ENCODE measurements at regions not wholly inside any gene's neighbourhood (a gene's known extent, or its start where the extent isn't known, plus 50 kb on each side); places are given as distances from the start of the nearest gene placed in this dataset.

DNA sequence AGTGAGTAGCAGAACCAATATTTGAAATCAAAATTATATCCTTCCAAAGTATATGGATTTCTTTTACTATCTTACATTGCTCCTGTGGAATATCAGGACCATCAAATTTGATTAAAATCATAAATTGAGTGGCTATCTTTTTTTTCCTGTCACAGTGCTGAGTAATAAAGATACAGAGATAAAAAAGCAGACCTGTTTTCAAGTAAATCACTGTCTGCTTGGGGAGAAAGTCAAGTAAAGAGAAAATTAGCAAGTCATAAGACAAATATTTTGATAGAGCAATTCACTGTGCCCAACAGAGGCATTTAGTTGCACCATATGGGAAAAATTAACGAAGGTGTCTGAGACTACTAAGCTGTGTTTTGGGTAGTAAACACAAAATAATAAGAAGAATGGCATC is 933.7 kb downstream of the NTRK3 start:
- no peaks in the 10 kb centered on the region for H3K36me3 ChIP-seq (ENCODE audit: insufficient read depth, low read length)
- H3K4me3 ChIP-seq (ENCODE audit: low read length) = no peak overlapping the region
- H3K27ac ChIP-seq (ENCODE audit: low read length) = no peak overlapping the region
- H3K4me2 ChIP-seq (ENCODE audit: low read length) = no peak overlapping the region
- H3K79me2 ChIP-seq (replicated peaks; ENCODE audit: insufficient read depth, low read length) = no peaks in the 10 kb centered on the region
- no peak overlapping the region for H3K9ac ChIP-seq (ENCODE audit: low read length)
- no peaks in the 10 kb centered on the region for H3K27me3 ChIP-seq (ENCODE audit: insufficient read depth, low read depth, low read length)
- no peak overlapping the region for H2AFZ ChIP-seq (ENCODE audit: low read depth, low read length)
- TF ChIP-seq TAF1 (IDR thresholded peaks at IDR 0.05; ENCODE audit: low read depth) (no peak), POLR2AphosphoS5 (IDR thresholded peaks at IDR 0.05) (no peak), EZH2 (IDR thresholded peaks at IDR 0.05; ENCODE audit: borderline replicate concordance, insufficient read depth, low read length, poor library complexity, severe bottlenecking) (no peak), MXI1 (conservative IDR thresholded peaks at IDR 0.05; ENCODE audit: poor library complexity, severe bottlenecking) (no peak), SMC3 (conservative IDR thresholded peaks at IDR 0.05; ENCODE audit: poor library complexity) (no peak), RAD21 (conservative IDR thresholded peaks at IDR 0.05) (no peak), EP300 (conservative IDR thresholded peaks at IDR 0.05; ENCODE audit: poor library complexity, severe bottlenecking) (no peak)
- TF ChIP-seq, protein P1, sequence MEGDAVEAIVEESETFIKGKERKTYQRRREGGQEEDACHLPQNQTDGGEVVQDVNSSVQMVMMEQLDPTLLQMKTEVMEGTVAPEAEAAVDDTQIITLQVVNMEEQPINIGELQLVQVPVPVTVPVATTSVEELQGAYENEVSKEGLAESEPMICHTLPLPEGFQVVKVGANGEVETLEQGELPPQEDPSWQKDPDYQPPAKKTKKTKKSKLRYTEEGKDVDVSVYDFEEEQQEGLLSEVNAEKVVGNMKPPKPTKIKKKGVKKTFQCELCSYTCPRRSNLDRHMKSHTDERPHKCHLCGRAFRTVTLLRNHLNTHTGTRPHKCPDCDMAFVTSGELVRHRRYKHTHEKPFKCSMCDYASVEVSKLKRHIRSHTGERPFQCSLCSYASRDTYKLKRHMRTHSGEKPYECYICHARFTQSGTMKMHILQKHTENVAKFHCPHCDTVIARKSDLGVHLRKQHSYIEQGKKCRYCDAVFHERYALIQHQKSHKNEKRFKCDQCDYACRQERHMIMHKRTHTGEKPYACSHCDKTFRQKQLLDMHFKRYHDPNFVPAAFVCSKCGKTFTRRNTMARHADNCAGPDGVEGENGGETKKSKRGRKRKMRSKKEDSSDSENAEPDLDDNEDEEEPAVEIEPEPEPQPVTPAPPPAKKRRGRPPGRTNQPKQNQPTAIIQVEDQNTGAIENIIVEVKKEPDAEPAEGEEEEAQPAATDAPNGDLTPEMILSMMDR (IDR thresholded peaks at IDR 0.05; ENCODE audit: poor library complexity, severe bottlenecking) = no peak
- TF ChIP-seq, protein P2, sequence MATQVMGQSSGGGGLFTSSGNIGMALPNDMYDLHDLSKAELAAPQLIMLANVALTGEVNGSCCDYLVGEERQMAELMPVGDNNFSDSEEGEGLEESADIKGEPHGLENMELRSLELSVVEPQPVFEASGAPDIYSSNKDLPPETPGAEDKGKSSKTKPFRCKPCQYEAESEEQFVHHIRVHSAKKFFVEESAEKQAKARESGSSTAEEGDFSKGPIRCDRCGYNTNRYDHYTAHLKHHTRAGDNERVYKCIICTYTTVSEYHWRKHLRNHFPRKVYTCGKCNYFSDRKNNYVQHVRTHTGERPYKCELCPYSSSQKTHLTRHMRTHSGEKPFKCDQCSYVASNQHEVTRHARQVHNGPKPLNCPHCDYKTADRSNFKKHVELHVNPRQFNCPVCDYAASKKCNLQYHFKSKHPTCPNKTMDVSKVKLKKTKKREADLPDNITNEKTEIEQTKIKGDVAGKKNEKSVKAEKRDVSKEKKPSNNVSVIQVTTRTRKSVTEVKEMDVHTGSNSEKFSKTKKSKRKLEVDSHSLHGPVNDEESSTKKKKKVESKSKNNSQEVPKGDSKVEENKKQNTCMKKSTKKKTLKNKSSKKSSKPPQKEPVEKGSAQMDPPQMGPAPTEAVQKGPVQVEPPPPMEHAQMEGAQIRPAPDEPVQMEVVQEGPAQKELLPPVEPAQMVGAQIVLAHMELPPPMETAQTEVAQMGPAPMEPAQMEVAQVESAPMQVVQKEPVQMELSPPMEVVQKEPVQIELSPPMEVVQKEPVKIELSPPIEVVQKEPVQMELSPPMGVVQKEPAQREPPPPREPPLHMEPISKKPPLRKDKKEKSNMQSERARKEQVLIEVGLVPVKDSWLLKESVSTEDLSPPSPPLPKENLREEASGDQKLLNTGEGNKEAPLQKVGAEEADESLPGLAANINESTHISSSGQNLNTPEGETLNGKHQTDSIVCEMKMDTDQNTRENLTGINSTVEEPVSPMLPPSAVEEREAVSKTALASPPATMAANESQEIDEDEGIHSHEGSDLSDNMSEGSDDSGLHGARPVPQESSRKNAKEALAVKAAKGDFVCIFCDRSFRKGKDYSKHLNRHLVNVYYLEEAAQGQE (IDR thresholded peaks at IDR 0.05; ENCODE audit: borderline replicate concordance) = no peak
- no peaks in the 10 kb centered on the region for H3K9me3 ChIP-seq (ENCODE audit: low read length)
- no peaks in the 10 kb centered on the region for H4K20me1 ChIP-seq (ENCODE audit: insufficient read depth)
- H3F3A ChIP-seq (ENCODE audit: insufficient read depth, low read length, poor library complexity, severe bottlenecking) = no peaks in the 10 kb centered on the region
- no peaks in the 10 kb centered on the region for H3K9me2 ChIP-seq (ENCODE audit: insufficient read depth, low read length)

DNA sequence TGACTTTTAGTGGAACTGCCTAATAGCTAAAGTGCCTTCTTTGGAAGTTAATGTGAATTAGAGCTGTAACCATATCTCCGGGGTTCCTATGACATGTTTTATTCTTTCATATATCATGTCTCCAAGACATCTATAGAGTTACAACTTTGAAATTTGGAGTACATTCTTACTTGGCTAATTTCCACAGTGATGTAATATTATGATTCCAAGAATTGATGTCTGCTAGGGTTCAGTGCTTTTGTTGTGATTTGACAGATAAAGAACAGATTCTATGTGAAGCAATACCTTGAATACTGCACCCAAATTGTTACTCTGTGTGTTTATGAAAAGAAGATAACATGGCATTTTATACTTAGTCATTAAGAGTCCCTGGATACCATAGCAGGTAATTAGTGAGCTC is 934.3 kb downstream of the NTRK3 start:
- no peaks in the 10 kb centered on the region for H4K20me1 ChIP-seq (ENCODE audit: insufficient read depth)
- TF ChIP-seq EZH2 (IDR thresholded peaks at IDR 0.05; ENCODE audit: borderline replicate concordance, insufficient read depth, low read length, poor library complexity, severe bottlenecking) (no peak), RAD21 (conservative IDR thresholded peaks at IDR 0.05) (no peak), TAF1 (IDR thresholded peaks at IDR 0.05; ENCODE audit: low read depth) (no peak), SMC3 (conservative IDR thresholded peaks at IDR 0.05; ENCODE audit: poor library complexity) (no peak), MXI1 (conservative IDR thresholded peaks at IDR 0.05; ENCODE audit: poor library complexity, severe bottlenecking) (no peak)
- TF ChIP-seq, protein P1 (IDR thresholded peaks at IDR 0.05; ENCODE audit: poor library complexity, severe bottlenecking) = no peak
- no peak overlapping the region for H3K9ac ChIP-seq (ENCODE audit: low read length)
- H3K4me2 ChIP-seq (ENCODE audit: low read length) = no peak overlapping the region
- no peaks in the 10 kb centered on the region for H3K27me3 ChIP-seq (ENCODE audit: insufficient read depth, low read depth, low read length)
- H3K4me3 ChIP-seq (ENCODE audit: low read length) = no peak overlapping the region
- no peaks in the 10 kb centered on the region for H3K9me2 ChIP-seq (ENCODE audit: insufficient read depth, low read length)
- H3F3A ChIP-seq (ENCODE audit: insufficient read depth, low read length, poor library complexity, severe bottlenecking) = no peaks in the 10 kb centered on the region
- H3K27ac ChIP-seq (ENCODE audit: low read length) = no peak overlapping the region
- no peaks in the 10 kb centered on the region for H3K36me3 ChIP-seq (ENCODE audit: insufficient read depth, low read length)
- H2AFZ ChIP-seq (ENCODE audit: low read depth, low read length) = no peak overlapping the region
- no peaks in the 10 kb centered on the region for H3K79me2 ChIP-seq (replicated peaks; ENCODE audit: insufficient read depth, low read length)
- no peaks in the 10 kb centered on the region for H3K9me3 ChIP-seq (ENCODE audit: low read length)

Data from neural cell (in vitro differentiated cells).